ENCODE measurements at regions not wholly inside any gene's neighbourhood (a gene's known extent, or its start where the extent isn't known, plus 50 kb on each side); places are given as distances from the start of the nearest gene placed in this dataset.

- DNase-seq (no peak), ATAC-seq (no peak)
- Histone ChIP-seq H3K36me3 (no peaks in the 10 kb centered on the region), H3K9me3 (no peaks in the 10 kb centered on the region), H3K27ac (no peak overlapping the region), H3K4me3 (no peak overlapping the region), H3K27me3 (no peaks in the 10 kb centered on the region), H3K4me1 (peaks cover 0 to 19% (median 0%) of the 10 kb centered on the region in 12 donors)
- WGBS, 4 donors, result 90 to 94% (median 92%) methylated on average over 7 of the region's 7 CpGs
- TF ChIP-seq POLR2A (IDR thresholded peaks at IDR 0.05), result no peak
- TF ChIP-seq, protein P1, sequence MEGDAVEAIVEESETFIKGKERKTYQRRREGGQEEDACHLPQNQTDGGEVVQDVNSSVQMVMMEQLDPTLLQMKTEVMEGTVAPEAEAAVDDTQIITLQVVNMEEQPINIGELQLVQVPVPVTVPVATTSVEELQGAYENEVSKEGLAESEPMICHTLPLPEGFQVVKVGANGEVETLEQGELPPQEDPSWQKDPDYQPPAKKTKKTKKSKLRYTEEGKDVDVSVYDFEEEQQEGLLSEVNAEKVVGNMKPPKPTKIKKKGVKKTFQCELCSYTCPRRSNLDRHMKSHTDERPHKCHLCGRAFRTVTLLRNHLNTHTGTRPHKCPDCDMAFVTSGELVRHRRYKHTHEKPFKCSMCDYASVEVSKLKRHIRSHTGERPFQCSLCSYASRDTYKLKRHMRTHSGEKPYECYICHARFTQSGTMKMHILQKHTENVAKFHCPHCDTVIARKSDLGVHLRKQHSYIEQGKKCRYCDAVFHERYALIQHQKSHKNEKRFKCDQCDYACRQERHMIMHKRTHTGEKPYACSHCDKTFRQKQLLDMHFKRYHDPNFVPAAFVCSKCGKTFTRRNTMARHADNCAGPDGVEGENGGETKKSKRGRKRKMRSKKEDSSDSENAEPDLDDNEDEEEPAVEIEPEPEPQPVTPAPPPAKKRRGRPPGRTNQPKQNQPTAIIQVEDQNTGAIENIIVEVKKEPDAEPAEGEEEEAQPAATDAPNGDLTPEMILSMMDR (IDR thresholded peaks at IDR 0.05), result no peak
- intact Hi-C loops (cut with DNase I), result loop anchor here in 1 of 10 donors (5.0 kb wide), 1 partner anchor 57 kb away; no protein-coding TSS in a partner anchor
Measured at GRCh38 chr6:156700440-156701057, 76.6 kb upstream of the ARID1B start.

DNA sequence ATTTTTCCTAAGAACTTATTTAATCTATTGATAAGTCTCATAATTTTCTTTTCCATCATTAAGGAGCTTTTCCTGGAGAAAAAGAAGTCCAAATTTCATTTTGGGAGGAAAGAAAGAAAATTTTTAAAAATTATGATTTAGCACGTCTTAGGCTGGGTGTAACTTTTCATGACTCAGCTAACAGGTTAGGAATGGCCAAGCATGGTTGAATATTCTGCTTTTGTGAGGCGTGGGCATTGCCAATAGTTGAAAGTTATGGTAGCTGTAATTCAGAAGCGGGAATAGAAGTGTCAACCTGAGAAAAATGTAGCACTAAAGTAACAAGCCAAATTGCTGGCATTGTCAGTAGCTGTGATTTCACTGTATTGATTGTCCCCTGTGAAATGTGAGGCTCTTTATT lies 77.2 kb upstream of the ARID1B start:
- H3K4me1 ChIP-seq, result peaks cover 0 to 19% (median 0%) of the 10 kb centered on the region in 12 donors
- no peak overlapping the region for H3K27ac ChIP-seq
- no peaks in the 10 kb centered on the region for H3K9me3 ChIP-seq
- 88 to 97% (median 95%) methylated on average over 3 of the region's 3 CpGs for WGBS, 4 donors
- intact Hi-C loops (cut with DNase I), result loop anchor here in 1 of 10 donors (5.0 kb wide), 1 partner anchor 57 kb away; no protein-coding TSS in a partner anchor
- H3K36me3 ChIP-seq, result no peaks in the 10 kb centered on the region
- DNase-seq (no peak), ATAC-seq (no peak)
- H3K4me3 ChIP-seq, result no peak overlapping the region
- TF ChIP-seq, protein P1 (IDR thresholded peaks at IDR 0.05), result no peak
- no peak for TF ChIP-seq POLR2A (IDR thresholded peaks at IDR 0.05)
- no peaks in the 10 kb centered on the region for H3K27me3 ChIP-seq

DNA sequence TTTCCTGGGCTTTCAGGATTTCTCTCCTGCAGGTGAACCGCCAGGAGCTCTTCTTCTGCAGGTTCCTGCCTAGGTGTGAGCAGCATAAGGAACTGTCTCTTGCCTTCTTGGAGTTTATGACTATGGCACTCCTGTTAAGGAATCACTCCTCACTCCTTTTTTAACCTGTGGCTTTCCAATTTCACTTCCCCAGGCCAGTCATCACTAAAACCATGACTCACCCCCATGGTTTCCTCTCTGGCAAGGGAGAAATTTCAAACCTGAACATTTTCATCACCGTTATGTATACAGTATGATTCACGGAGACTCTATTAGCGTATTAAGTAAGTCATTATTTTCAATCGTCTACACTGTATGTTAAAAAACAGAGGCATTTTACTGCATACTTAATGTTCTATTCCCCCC lies 78.2 kb upstream of the ARID1B start:
- H3K27ac ChIP-seq, result no peak overlapping the region
- ATAC-seq, result no peak
- TF ChIP-seq, protein P1 (IDR thresholded peaks at IDR 0.05), result no peak
- TF ChIP-seq POLR2A (IDR thresholded peaks at IDR 0.05), result no peak
- H3K27me3 ChIP-seq, result no peaks in the 10 kb centered on the region
- intact Hi-C loops (cut with DNase I), result no loop called here
- H3K36me3 ChIP-seq, result no peaks in the 10 kb centered on the region
- 88 to 92% (median 90%) methylated on average over 5 of the region's 5 CpGs for WGBS, 4 donors
- H3K4me1 ChIP-seq, result peaks cover 0 to 19% (median 0%) of the 10 kb centered on the region in 12 donors
- H3K4me3 ChIP-seq, result no peak overlapping the region
- no peak for DNase-seq
- no peaks in the 10 kb centered on the region for H3K9me3 ChIP-seq

DNA sequence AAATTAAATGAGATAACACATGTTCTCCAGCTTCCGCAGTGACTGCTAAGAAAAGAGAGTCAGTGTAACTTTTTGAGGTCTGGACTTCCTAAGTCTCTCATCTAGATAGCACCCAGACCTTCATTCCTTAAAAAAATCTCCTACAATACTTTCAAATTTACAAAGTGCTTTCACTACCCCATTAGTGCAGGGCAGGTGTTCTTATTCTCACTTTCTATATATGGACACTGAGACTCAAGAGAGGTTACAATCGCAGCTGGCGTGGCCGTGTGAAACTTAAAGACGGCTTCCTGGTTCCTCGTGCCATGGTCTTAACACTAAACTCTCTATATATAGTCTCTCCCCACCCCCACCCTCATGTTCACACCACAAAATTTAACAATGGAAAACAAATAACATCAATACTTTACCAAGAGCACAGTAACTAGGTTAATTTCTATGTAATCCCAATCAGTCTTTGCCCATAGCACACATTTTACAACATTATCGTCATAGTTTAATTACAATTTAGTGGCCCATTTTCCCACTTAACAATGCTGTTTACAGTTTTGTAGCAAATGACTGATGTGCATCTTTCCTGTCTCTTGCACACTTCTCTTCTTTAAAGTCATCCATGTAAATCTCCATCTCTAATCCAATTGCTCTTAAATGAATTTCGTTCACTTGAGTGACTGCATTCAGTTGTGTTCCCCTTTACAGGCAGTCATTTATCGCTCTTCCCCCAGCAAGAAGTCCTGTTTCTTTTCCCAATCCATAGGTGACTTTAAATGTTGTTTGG lies 78.8 kb upstream of the ARID1B start:
- DNase-seq (no peak), ATAC-seq (no peak)
- Histone ChIP-seq H3K27me3 (no peaks in the 10 kb centered on the region), H3K4me1 (peaks cover 0 to 18% (median 0%) of the 10 kb centered on the region in 12 donors), H3K4me3 (no peak overlapping the region), H3K36me3 (no peaks in the 10 kb centered on the region), H3K27ac (no peak overlapping the region), H3K9me3 (no peaks in the 10 kb centered on the region)
- TF ChIP-seq, protein P1 (IDR thresholded peaks at IDR 0.05), result no peak
- no peak for TF ChIP-seq POLR2A (IDR thresholded peaks at IDR 0.05)
- intact Hi-C loops (cut with DNase I), result no loop called here
- WGBS, 4 donors, result 74 to 84% (median 78%) methylated on average over 9 of the region's 9 CpGs
